Body of pancreas (tissue), 4 donors: ENCODE measurements at regions not wholly inside any gene's neighbourhood (a gene's known extent, or its start where the extent isn't known, plus 50 kb on each side); places are given as distances from the start of the nearest gene placed in this dataset.

Experiments used
- CTCF ChIP-seq, 7 experiments: fragments of 450-650 bp in 4 of 7; fragments of 200-600 bp in 3 of 7; sonication (generic) in 3 of 7; IDR thresholded peaks; one replicate each; pipeline ENCODE4 v1.5.1; 2016 to 2019; ENCODE audit warnings: antibody characterized with exemption in 7 of 7
- POLR2A ChIP-seq, 3 donors: fragments of 450-650 bp; IDR thresholded peaks; one replicate each; pipeline ENCODE4 v1.6.1; 2016; ENCODE audit warnings: antibody characterized with exemption in 3 of 3, mild to moderate bottlenecking in 2 of 3

GRCh38 chr14:84544486-84545131, 985.3 kb upstream of the FLRT2 start:
- TF ChIP-seq CTCF (IDR thresholded peaks at IDR 0.05) (no peak), POLR2A (IDR thresholded peaks at IDR 0.05) (no peak)
